GM18520 (cell line): ENCODE measurements at regions not wholly inside any gene's neighbourhood (a gene's known extent, or its start where the extent isn't known, plus 50 kb on each side); places are given as distances from the start of the nearest gene placed in this dataset.
"Not testable (repeated sequence)": the region's sequence is repeated elsewhere in the genome, so short reads cannot be mapped to it uniquely, and the experiment has no call there.

Experiments
- ATAC-seq: cut with Tn5 transposase; IDR thresholded peaks from one replicate; pipeline ENCODE4 v1.9.1; 2021; ENCODE audit not compliant: unreplicated experiment

- ATAC-seq, result no peak
Measured at GRCh38 chr16:22624800-22625533, 114.3 kb downstream of the NPIPB5 start.

- ATAC-seq, result no peak
Measured at GRCh38 chr16:22625967-22626366, 115.3 kb downstream of the NPIPB5 start.

GRCh38 chr16:22627043-22627442, 116.4 kb downstream of the NPIPB5 start:
- no peak for ATAC-seq

- no peak for ATAC-seq
Measured at GRCh38 chr16:22628994-22629393, 118.3 kb downstream of the NPIPB5 start.

- no peak for ATAC-seq
Measured at GRCh38 chr16:22630242-22630641, 119.6 kb downstream of the NPIPB5 start.

- no peak for ATAC-seq
Measured at GRCh38 chr16:22631264-22631663, 120.6 kb downstream of the NPIPB5 start.

- ATAC-seq, result no peak
Measured at GRCh38 chr16:22632606-22633005, 121.9 kb downstream of the NPIPB5 start.

- ATAC-seq, result no peak
Measured at GRCh38 chr16:22633280-22633679, 122.6 kb downstream of the NPIPB5 start.

GRCh38 chr16:22633799-22634198, 123.1 kb downstream of the NPIPB5 start:
- no peak for ATAC-seq

- ATAC-seq, result no peak
Measured at GRCh38 chr16:22634954-22635353, 124.3 kb downstream of the NPIPB5 start.

- no peak for ATAC-seq
Measured at GRCh38 chr16:22635357-22635761, 124.7 kb downstream of the NPIPB5 start.

- ATAC-seq, result no peak
Measured at GRCh38 chr16:22635801-22636200, 125.1 kb downstream of the NPIPB5 start.

- ATAC-seq, result no peak
Measured at GRCh38 chr16:22638393-22639206, 127.9 kb downstream of the NPIPB5 start.

- ATAC-seq, result no peak
Measured at GRCh38 chr16:22641131-22641628, 130.5 kb downstream of the NPIPB5 start.

- no peak for ATAC-seq
Measured at GRCh38 chr16:22642416-22643088, 131.9 kb downstream of the NPIPB5 start.

GRCh38 chr16:22643203-22643602, 132.5 kb downstream of the NPIPB5 start:
- ATAC-seq, result not testable (repeated sequence)

GRCh38 chr16:22643886-22644285, 133.2 kb downstream of the NPIPB5 start:
- ATAC-seq, result no peak

GRCh38 chr16:22645868-22646267, 135.2 kb downstream of the NPIPB5 start:
- no peak for ATAC-seq

GRCh38 chr16:22646948-22647556, 136.4 kb downstream of the NPIPB5 start:
- no peak for ATAC-seq

GRCh38 chr16:22648141-22648540, 137.4 kb downstream of the NPIPB5 start:
- ATAC-seq, result no peak

GRCh38 chr16:22648941-22649340, 138.2 kb downstream of the NPIPB5 start:
- no peak for ATAC-seq
